ENCODE measurements at regions not wholly inside any gene's neighbourhood (a gene's known extent, or its start where the extent isn't known, plus 50 kb on each side); places are given as distances from the start of the nearest gene placed in this dataset.

DNA sequence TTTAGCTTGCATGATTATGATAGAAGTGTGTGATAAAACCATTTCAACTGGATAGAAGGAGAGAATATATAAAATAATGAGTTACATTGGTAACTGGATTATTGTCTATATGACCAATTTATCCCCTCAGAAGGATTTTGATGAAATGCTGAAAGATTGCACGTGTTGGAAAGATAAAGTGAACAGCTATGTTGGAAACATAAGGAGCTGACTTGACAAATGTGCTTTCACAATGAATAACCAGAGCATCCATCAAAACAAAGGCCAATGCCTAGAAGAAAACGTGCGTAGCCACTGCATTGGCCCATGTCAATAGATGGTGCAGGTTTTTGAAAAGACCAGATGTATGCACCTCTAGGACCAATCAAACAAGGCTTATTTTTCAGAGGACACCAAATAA, 168.8 kb downstream of the TMEM200A start:
- TF ChIP-seq, protein P1, sequence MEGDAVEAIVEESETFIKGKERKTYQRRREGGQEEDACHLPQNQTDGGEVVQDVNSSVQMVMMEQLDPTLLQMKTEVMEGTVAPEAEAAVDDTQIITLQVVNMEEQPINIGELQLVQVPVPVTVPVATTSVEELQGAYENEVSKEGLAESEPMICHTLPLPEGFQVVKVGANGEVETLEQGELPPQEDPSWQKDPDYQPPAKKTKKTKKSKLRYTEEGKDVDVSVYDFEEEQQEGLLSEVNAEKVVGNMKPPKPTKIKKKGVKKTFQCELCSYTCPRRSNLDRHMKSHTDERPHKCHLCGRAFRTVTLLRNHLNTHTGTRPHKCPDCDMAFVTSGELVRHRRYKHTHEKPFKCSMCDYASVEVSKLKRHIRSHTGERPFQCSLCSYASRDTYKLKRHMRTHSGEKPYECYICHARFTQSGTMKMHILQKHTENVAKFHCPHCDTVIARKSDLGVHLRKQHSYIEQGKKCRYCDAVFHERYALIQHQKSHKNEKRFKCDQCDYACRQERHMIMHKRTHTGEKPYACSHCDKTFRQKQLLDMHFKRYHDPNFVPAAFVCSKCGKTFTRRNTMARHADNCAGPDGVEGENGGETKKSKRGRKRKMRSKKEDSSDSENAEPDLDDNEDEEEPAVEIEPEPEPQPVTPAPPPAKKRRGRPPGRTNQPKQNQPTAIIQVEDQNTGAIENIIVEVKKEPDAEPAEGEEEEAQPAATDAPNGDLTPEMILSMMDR (IDR thresholded peaks at IDR 0.05), result no peak
- no peak for TF ChIP-seq EZH2 (IDR thresholded peaks at IDR 0.05)
- no peak for TF ChIP-seq EZH2phosphoT487 (IDR thresholded peaks at IDR 0.05)
